ENCODE measurements at regions not wholly inside any gene's neighbourhood (a gene's known extent, or its start where the extent isn't known, plus 50 kb on each side); places are given as distances from the start of the nearest gene placed in this dataset.

- CTCF ChIA-PET: no interaction called here
- no peaks in the 10 kb centered on the region for H3K36me3 ChIP-seq (ENCODE audit: low read depth)
- no TSS peak for BruUV-seq (replicated peaks)
- H3K27ac ChIP-seq: no peak overlapping the region
- DNase-seq: no peak
- no peak overlapping the region for H3K4me2 ChIP-seq
- no peaks in the 10 kb centered on the region for H4K20me1 ChIP-seq (ENCODE audit: insufficient read depth)
- POLR2A ChIA-PET (ENCODE audit: unreplicated experiment): no interaction called here
- no peaks in the 10 kb centered on the region for H3F3A ChIP-seq (ENCODE audit: insufficient read depth, low read depth)
- H3K79me2 ChIP-seq (ENCODE audit: low read depth): no peaks in the 10 kb centered on the region
- no peak for TF ChIP-seq CTCF (conservative IDR thresholded peaks at IDR 0.05)
- TF ChIP-seq EZH2 (IDR thresholded peaks at IDR 0.05; ENCODE audit: low read depth): no peak
- H3K9me3 ChIP-seq (ENCODE audit: insufficient read depth, low read depth): no peaks in the 10 kb centered on the region
- no peaks in the 10 kb centered on the region for H3K4me1 ChIP-seq (replicated peaks; ENCODE audit: insufficient read depth)
- no peak overlapping the region for H2AFZ ChIP-seq
- intact Hi-C loops (cut with micrococcal nuclease; ENCODE audit: unreplicated experiment): no loop called here
- H3K9me2 ChIP-seq (ENCODE audit: insufficient read depth): no peaks in the 10 kb centered on the region
- H3K4me3 ChIP-seq: no peak overlapping the region
- H3K27me3 ChIP-seq (ENCODE audit: insufficient read depth, low read depth): no peaks in the 10 kb centered on the region
Measured at GRCh38 chr10:9814285-9814864, 1203.3 kb upstream of the CELF2 start.

GRCh38 chr10:9819756-9820494 is 1197.7 kb upstream of the CELF2 start:
- Histone ChIP-seq H2AFZ (no peak overlapping the region), H3F3A (ENCODE audit: insufficient read depth, low read depth) (no peaks in the 10 kb centered on the region), H3K27ac (no peak overlapping the region), H3K4me1 (replicated peaks; ENCODE audit: insufficient read depth) (no peaks in the 10 kb centered on the region), H3K9me3 (ENCODE audit: insufficient read depth, low read depth) (no peaks in the 10 kb centered on the region), H3K9me2 (ENCODE audit: insufficient read depth) (no peaks in the 10 kb centered on the region), H4K20me1 (ENCODE audit: insufficient read depth) (no peaks in the 10 kb centered on the region), H3K4me2 (no peak overlapping the region), H3K79me2 (ENCODE audit: low read depth) (no peaks in the 10 kb centered on the region), H3K36me3 (ENCODE audit: low read depth) (no peaks in the 10 kb centered on the region), H3K4me3 (no peak overlapping the region), H3K27me3 (ENCODE audit: insufficient read depth, low read depth) (no peaks in the 10 kb centered on the region)
- no TSS peak for BruUV-seq (replicated peaks)
- ChIA-PET POLR2A (ENCODE audit: unreplicated experiment) (no interaction called here), CTCF (no interaction called here)
- intact Hi-C loops (cut with micrococcal nuclease; ENCODE audit: unreplicated experiment): no loop called here
- no peak for DNase-seq
- no peak for TF ChIP-seq CTCF (conservative IDR thresholded peaks at IDR 0.05)

- Histone ChIP-seq H3K9me3 (ENCODE audit: insufficient read depth, low read depth) (no peaks in the 10 kb centered on the region), H3K9me2 (ENCODE audit: insufficient read depth) (no peaks in the 10 kb centered on the region), H3K4me2 (no peak overlapping the region), H4K20me1 (ENCODE audit: insufficient read depth) (no peaks in the 10 kb centered on the region), H3K27me3 (ENCODE audit: insufficient read depth, low read depth) (no peaks in the 10 kb centered on the region), H3K79me2 (ENCODE audit: low read depth) (no peaks in the 10 kb centered on the region), H2AFZ (no peak overlapping the region), H3F3A (ENCODE audit: insufficient read depth, low read depth) (no peaks in the 10 kb centered on the region), H3K36me3 (ENCODE audit: low read depth) (no peaks in the 10 kb centered on the region), H3K4me3 (no peak overlapping the region), H3K27ac (no peak overlapping the region), H3K4me1 (replicated peaks; ENCODE audit: insufficient read depth) (no peaks in the 10 kb centered on the region)
- no TSS peak for BruUV-seq (replicated peaks)
- no peak for DNase-seq
- ChIA-PET POLR2A (ENCODE audit: unreplicated experiment) (no interaction called here), CTCF (no interaction called here)
- TF ChIP-seq EZH2 (IDR thresholded peaks at IDR 0.05; ENCODE audit: low read depth) (no peak), CTCF (conservative IDR thresholded peaks at IDR 0.05) (no peak)
- intact Hi-C loops (cut with micrococcal nuclease; ENCODE audit: unreplicated experiment): no loop called here
Measured at GRCh38 chr10:9823268-9823930, 1194.3 kb upstream of the CELF2 start.
